Epithelial cell of esophagus (primary cell): ENCODE measurements at regions not wholly inside any gene's neighbourhood (a gene's known extent, or its start where the extent isn't known, plus 50 kb on each side); places are given as distances from the start of the nearest gene placed in this dataset.

Experiments used
- DNase-seq: peaks from one replicate; pipeline ENCODE4 v3.0.0; 2010; ENCODE audit warnings: low read depth
- H3K4me3 ChIP-seq: 2 replicates; pipeline ENCODE4 v1.5.1; 2011; ENCODE audit warnings: mild to moderate bottlenecking, low read length, control low read depth
- CTCF ChIP-seq: IDR thresholded peaks from 2 replicates; pipeline ENCODE4 v1.5.1; 2011; ENCODE audit warnings: low read depth, mild to moderate bottlenecking, low read length, control low read depth, inconsistent platforms; ENCODE audit not compliant: insufficient read depth; ENCODE audit errors: missing control alignments

- H3K4me3 ChIP-seq = no peak overlapping the region
- no peak for TF ChIP-seq CTCF
- no peak for DNase-seq
These were observed 705.7 kb upstream of the IGFBP3 start for GRCh38 chr7:46626691-46627310.

GRCh38 chr7:46626261-46626660, 705.2 kb upstream of the IGFBP3 start:
- no peak overlapping the region for H3K4me3 ChIP-seq
- TF ChIP-seq CTCF = no peak
- no peak for DNase-seq

GRCh38 chr7:46625032-46625431, 704.0 kb upstream of the IGFBP3 start:
- TF ChIP-seq CTCF = no peak
- H3K4me3 ChIP-seq = no peak overlapping the region
- DNase-seq = no peak

- DNase-seq = no peak
- H3K4me3 ChIP-seq = no peak overlapping the region
- no peak for TF ChIP-seq CTCF
These were observed 701.2 kb upstream of the IGFBP3 start for GRCh38 chr7:46622251-46622650.

- no peak for DNase-seq
- no peak for TF ChIP-seq CTCF
- no peak overlapping the region for H3K4me3 ChIP-seq
These were observed 698.7 kb upstream of the IGFBP3 start for GRCh38 chr7:46619723-46620310.

- no peak overlapping the region for H3K4me3 ChIP-seq
- TF ChIP-seq CTCF = no peak
- peak; percentile 58 for DNase-seq
These were observed 695.6 kb upstream of the IGFBP3 start for GRCh38 chr7:46616636-46617035.

GRCh38 chr7:46613551-46613950, 692.5 kb upstream of the IGFBP3 start:
- no peak for TF ChIP-seq CTCF
- H3K4me3 ChIP-seq = no peak overlapping the region
- DNase-seq = no peak
